WERI-Rb-1 (cell line): ENCODE measurements at regions not wholly inside any gene's neighbourhood (a gene's known extent, or its start where the extent isn't known, plus 50 kb on each side); places are given as distances from the start of the nearest gene placed in this dataset.

Experiments
- DNase-seq: peaks from one replicate; pipeline ENCODE4 v3.0.0-alpha.2; 2020
- H3K27ac ChIP-seq: fragments of 250-450 bp; sonication (Bioruptor Pico); 2 replicates; pipeline ENCODE4 v1.5.1; 2020; ENCODE audit warnings: mild to moderate bottlenecking, moderate library complexity
- H3K27me3 ChIP-seq: fragments of 250-450 bp; sonication (Bioruptor Pico); 2 replicates; pipeline ENCODE4 v1.5.1; 2021; ENCODE audit warnings: mild to moderate bottlenecking, low read depth, moderate library complexity; ENCODE audit not compliant: insufficient read depth, severe bottlenecking
- H3K36me3 ChIP-seq: fragments of 250-450 bp; sonication (Bioruptor Pico); 2 replicates; pipeline ENCODE4 v1.5.1; 2020; ENCODE audit warnings: mild to moderate bottlenecking, moderate library complexity
- H3K4me3 ChIP-seq: 2 replicates; pipeline ENCODE4 v1.5.1; 2011; ENCODE audit warnings: low read depth, mild to moderate bottlenecking, control low read depth, low read length
- H3K9me3 ChIP-seq: fragments of 250-450 bp; sonication (Bioruptor Pico); 2 replicates; pipeline ENCODE4 v1.5.1; 2021; ENCODE audit warnings: mild to moderate bottlenecking, moderate library complexity; ENCODE audit not compliant: severe bottlenecking
- TF ChIP-seq, protein P1 (sequence below): IDR thresholded peaks from 2 replicates; pipeline ENCODE4 v1.5.1; 2011; ENCODE audit warnings: low read depth, mild to moderate bottlenecking, control low read depth, inconsistent platforms, low read length

GRCh38 chr11:104390651-104391050 is 226.7 kb upstream of the PDGFD start:
- no peaks in the 10 kb centered on the region for H3K9me3 ChIP-seq
- DNase-seq: no peak
- H3K27ac ChIP-seq: no peak overlapping the region
- TF ChIP-seq, protein P1, sequence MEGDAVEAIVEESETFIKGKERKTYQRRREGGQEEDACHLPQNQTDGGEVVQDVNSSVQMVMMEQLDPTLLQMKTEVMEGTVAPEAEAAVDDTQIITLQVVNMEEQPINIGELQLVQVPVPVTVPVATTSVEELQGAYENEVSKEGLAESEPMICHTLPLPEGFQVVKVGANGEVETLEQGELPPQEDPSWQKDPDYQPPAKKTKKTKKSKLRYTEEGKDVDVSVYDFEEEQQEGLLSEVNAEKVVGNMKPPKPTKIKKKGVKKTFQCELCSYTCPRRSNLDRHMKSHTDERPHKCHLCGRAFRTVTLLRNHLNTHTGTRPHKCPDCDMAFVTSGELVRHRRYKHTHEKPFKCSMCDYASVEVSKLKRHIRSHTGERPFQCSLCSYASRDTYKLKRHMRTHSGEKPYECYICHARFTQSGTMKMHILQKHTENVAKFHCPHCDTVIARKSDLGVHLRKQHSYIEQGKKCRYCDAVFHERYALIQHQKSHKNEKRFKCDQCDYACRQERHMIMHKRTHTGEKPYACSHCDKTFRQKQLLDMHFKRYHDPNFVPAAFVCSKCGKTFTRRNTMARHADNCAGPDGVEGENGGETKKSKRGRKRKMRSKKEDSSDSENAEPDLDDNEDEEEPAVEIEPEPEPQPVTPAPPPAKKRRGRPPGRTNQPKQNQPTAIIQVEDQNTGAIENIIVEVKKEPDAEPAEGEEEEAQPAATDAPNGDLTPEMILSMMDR: no peak
- H3K36me3 ChIP-seq: no peaks in the 10 kb centered on the region
- no peak overlapping the region for H3K4me3 ChIP-seq
- H3K27me3 ChIP-seq: no peaks in the 10 kb centered on the region

DNA sequence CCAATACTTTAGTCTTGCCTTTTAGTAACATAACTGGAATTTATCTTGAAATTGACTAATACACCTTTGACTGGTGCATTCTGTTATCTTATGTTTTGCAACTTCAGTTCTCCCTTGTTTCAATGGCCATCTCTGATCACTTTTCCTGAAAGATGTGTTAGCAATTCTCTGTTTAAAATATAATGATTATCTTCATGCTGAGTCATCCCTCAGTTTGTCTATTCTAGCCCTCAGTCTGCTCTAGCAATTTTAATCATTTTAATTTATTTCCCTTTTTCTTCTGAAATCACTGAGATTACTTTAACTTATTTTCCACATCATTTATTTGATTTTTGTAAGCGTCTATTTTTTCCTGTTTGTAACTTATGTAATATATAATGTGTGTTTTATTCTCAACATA is 221.9 kb upstream of the PDGFD start:
- no peak overlapping the region for H3K27ac ChIP-seq
- DNase-seq: no peak
- no peak overlapping the region for H3K4me3 ChIP-seq
- no peaks in the 10 kb centered on the region for H3K9me3 ChIP-seq
- no peaks in the 10 kb centered on the region for H3K36me3 ChIP-seq
- TF ChIP-seq, protein P1: no peak
- H3K27me3 ChIP-seq: no peaks in the 10 kb centered on the region

GRCh38 chr11:104380358-104380757 is 216.4 kb upstream of the PDGFD start:
- TF ChIP-seq, protein P1: no peak

DNA sequence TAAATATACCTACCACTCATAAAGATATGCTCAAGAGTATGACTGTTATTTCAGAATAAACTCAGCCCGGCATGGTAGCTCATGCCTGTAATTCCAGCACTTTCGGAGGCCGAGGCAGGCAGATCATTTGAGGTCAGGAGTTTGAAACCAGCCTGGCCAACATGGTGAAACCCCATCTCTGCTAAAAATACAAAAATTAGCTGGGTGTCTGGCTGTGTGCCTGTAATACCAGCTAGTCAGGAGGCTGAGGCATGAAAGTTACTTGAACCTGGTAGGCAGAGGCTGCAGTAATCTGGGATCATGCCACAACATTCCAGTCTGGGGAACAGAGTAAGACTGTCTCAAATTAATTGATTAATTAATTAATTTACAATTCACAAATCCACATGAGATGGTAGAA is 208.2 kb upstream of the PDGFD start:
- H3K27ac ChIP-seq: no peak overlapping the region
- TF ChIP-seq, protein P1: no peak
- H3K36me3 ChIP-seq: no peaks in the 10 kb centered on the region
- no peak overlapping the region for H3K4me3 ChIP-seq
- H3K27me3 ChIP-seq: no peaks in the 10 kb centered on the region
- DNase-seq: no peak
- no peaks in the 10 kb centered on the region for H3K9me3 ChIP-seq

More at GRCh38 chr11:104380358-104380757, 216.4 kb upstream of the PDGFD start:
- no peak overlapping the region for H3K27ac ChIP-seq
- H3K4me3 ChIP-seq: no peak overlapping the region
- no peak for DNase-seq
- no peaks in the 10 kb centered on the region for H3K9me3 ChIP-seq
- H3K36me3 ChIP-seq: no peaks in the 10 kb centered on the region
- no peaks in the 10 kb centered on the region for H3K27me3 ChIP-seq

DNA sequence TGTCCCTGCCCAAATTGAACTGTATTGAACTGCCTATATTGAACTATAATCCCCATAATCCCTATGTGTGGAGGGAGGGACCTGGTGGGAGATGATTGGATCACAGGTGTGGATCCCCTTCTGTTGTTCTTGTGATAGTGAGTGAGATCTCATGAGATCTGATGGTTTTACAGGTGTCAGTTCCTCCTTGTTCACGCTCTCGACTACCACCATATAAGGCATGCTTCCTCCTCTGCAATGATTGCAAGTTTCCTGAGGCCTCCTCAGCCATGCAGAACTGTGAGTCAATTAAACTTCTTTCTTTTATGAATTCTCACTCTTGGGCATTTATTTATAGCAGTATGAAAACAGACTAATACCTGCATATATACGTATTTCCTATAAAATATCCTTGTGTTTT is 206.5 kb upstream of the PDGFD start:
- no peak for DNase-seq
- Histone ChIP-seq H3K27me3 (no peaks in the 10 kb centered on the region), H3K27ac (no peak overlapping the region), H3K36me3 (no peaks in the 10 kb centered on the region), H3K9me3 (peaks cover 3% of the 10 kb centered on the region), H3K4me3 (no peak overlapping the region)
- TF ChIP-seq, protein P1: no peak

GRCh38 chr11:104369761-104370160 is 205.8 kb upstream of the PDGFD start:
- TF ChIP-seq, protein P1: no peak

More at GRCh38 chr11:104369761-104370160, 205.8 kb upstream of the PDGFD start:
- no peak for DNase-seq
- no peak overlapping the region for H3K4me3 ChIP-seq
- peaks cover 3% of the 10 kb centered on the region for H3K9me3 ChIP-seq
- H3K36me3 ChIP-seq: no peaks in the 10 kb centered on the region
- no peak overlapping the region for H3K27ac ChIP-seq
- no peaks in the 10 kb centered on the region for H3K27me3 ChIP-seq
